ENCODE measurements at regions not wholly inside any gene's neighbourhood (a gene's known extent, or its start where the extent isn't known, plus 50 kb on each side); places are given as distances from the start of the nearest gene placed in this dataset.
"Not testable (repeated sequence)": the region's sequence is repeated elsewhere in the genome, so short reads cannot be mapped to it uniquely, and the experiment has no call there.

GRCh38 chr5:166596043-166596442 lies 1695.4 kb upstream of the WWC1 start:
- DNase-seq = no peak

GRCh38 chr5:166602271-166602670 lies 1689.2 kb upstream of the WWC1 start:
- no peak for DNase-seq

- no peak for DNase-seq
Observed at GRCh38 chr5:166617507-166617906, 1673.9 kb upstream of the WWC1 start.

DNA sequence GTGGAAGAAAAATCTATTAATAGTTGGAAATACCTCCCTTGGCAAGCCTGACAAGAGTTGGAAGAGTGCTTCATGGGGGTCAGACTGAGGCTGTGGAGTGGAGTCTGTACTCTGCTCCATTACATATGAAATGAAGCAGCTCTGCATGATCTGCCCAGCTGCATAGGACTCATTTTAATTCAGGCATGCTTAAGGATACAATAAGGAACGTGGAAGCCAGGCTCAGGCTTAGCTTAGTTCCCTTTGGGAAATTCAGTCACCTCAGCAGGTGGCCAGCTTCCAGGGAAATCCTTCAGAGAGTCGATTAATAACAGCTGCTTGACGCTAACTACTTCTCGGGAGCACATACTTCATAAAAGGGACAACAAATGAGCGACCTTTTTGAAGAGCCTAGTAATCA lies 1672.9 kb upstream of the WWC1 start:
- DNase-seq = no peak

GRCh38 chr5:166624573-166624972 lies 1666.9 kb upstream of the WWC1 start:
- no peak for DNase-seq

DNA sequence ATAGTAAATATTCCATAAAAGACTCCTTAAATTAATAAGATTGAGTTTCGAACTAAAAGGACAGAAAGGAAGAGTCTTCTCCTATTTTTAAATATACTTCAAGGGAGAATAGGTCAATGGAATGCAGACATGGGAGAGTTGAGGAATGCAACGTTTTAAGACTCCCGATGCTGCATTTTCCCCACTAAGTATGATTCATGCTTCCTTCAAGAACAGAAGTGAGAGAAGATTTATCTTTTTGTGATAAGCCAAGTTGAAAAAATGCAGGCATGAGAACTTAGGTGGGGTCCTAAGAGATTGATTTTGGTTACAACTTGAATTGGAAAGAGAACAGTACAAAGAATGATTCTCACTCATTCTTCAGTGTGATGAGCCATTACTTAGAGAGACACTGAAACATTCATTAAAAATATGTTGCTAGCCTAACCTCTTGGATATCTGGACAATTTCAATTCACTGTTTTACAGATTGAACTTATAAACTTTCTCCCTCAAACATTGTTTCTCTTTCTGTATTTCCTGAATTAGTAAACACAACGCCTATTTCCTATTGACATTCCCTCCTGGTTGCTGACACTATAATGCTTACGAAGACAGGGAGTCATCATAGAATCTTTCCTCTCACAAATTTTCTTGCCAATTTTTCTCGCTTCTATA lies 1666.1 kb upstream of the WWC1 start:
- no peak for DNase-seq

DNA sequence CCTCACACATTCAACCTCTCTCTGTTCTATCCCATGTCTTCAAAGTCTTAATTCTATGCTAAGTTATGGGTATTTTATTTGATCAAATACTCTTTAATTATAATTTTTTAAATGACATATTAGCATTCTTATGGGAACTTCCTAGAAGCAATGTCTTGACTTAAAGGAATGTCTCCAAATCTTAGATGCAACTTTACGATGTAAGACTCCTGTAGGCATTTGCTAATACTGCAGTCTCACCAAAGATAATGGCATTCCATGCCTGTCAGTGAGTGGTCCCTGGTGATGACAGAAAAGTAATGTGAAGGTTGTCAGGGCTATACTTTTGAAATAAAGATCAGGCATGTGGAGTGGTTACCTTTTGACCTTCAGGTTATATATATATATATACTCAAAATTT lies 1654.2 kb upstream of the WWC1 start:
- no peak for DNase-seq

DNA sequence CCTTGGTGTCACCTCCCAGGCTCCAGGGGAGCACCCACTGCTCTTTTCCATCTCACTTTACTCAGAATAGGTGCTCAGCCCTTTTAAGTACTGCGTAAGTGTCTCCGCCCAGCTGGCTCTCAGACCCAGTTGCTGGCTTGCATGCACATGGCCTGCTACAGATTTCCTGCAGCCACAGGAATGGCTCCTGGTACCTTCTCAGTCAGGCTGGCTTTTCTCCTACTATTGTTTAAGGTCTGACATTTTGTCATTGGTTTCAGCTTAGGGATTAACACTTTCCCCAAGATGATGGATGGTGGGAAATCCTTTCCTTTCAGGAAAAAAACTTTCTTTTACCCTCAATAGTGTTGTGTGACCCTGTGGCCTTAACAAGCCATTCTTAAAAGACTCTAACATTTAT lies 1652.3 kb upstream of the WWC1 start:
- no peak for DNase-seq

- not testable (repeated sequence) for DNase-seq
Observed at GRCh38 chr5:166640136-166640535, 1651.3 kb upstream of the WWC1 start.

DNA sequence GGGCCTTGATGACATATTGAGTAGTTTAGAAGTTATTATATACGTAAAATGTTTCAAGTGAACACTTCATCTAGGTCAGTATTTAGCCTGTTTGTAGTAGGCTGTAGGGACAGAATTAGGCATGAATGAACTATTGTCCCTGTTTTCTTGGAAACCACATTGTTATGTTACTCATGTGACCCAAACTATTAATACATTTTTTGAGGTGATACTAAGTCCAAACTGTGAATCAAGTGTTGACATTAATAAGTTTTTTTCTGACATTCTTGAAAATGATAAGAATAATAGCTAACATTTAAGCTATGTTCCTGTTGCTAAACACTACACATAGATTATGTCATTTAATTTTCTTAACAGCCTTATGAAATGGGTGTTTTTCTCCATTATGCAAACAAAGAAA lies 1642.7 kb upstream of the WWC1 start:
- DNase-seq = no peak

- DNase-seq = no peak
Observed at GRCh38 chr5:166649676-166650075, 1641.8 kb upstream of the WWC1 start.

- DNase-seq = no peak
Observed at GRCh38 chr5:166651234-166651633, 1640.2 kb upstream of the WWC1 start.

DNA sequence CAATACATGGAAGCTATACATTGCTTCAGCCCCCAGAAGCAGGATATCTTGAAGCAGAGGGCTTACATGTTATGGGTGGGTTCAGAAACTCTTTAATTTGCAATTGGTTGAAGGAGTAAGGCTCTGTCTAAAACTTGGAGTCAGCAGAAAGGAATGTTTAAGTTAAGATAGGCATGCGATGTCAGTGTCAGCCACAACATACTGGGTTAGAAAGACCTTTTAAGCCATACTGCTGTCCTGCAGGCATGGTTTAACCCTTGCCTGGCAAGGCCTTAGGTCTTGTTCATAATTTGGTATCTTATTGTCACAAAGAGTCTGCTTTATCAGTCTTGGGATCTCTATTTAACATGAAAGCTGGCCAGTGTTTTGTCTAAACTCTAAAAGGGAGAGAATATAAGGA lies 1619.6 kb upstream of the WWC1 start:
- no peak for DNase-seq

GRCh38 chr5:166672431-166672830 lies 1619.0 kb upstream of the WWC1 start:
- DNase-seq = no peak

DNA sequence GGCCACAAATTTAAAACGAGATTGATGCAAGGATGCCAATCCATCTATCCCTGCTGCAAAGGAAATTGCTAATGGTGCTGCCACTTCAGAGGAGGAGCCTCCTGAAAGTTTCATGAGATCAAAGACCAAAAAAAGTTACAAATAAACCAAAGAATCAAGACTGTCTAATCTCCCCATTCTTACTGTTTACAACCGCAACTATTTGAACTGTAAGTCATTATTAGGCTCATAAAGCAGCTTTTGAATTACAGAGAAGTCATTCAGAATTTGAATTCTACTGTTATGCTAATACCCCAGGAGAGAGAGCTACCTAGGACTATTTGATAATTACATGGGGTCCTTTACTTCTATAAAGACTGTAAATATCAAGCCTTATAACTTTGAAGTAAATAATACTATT lies 1613.6 kb upstream of the WWC1 start:
- DNase-seq = no peak

DNA sequence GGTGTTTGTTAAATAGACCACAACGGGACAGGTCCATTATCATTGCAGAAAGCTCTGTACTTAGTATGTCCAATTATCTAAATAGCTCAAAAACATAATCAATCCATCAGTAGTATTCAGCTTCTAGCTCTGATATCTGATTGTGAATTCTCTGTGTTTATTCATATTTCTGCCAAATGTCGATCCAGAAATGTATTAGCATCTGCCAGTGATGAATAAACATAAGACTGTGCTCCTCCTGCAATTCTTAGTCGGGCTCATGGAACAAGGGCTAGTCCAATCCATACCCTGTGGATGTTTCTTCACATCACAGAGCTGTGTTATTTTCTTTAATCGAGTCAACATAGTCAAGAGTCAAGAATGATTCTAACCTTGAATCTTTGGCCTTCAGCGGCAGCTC lies 1612.1 kb upstream of the WWC1 start:
- no peak for DNase-seq

GRCh38 chr5:166695326-166695725 lies 1596.1 kb upstream of the WWC1 start:
- DNase-seq = no peak

GRCh38 chr5:166708291-166708690 lies 1583.2 kb upstream of the WWC1 start:
- no peak for DNase-seq

DNA sequence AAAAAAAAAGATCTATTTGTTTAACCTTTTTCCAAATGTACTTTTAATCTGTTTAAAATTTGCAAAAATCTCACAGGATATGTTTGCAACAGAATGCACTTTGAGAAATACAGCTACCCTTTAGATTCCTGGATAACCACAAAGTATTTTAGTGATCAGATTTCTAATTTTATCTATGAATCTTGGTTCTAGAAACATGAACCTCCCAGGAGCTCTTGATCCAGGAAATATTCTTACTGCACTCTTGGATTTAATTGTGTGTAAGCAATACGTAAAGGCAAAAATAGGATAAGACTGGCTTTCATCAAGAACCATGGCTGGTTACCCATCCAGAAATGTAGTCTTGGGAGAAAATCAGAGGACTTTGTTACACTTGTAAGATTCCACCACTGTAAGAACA lies 1581.8 kb upstream of the WWC1 start:
- no peak for DNase-seq

DNA sequence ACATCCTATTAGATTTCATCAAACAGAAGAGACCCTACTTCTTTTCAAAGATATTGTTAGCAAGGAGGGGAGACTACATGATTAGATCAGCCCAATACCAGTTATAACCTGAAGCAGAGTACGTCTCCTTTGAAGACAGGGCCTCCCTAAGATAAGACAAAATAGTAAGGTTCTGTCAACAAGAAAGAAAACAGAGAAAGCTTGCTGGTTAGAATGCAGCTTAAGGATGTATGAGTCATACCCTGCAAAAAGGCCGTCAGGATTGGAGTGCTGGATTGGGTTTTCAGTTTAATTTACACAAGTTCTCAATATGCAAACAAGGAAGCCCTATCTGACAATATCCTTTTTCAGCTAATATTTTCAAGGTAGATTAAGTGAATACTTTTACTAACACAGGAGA lies 1581.2 kb upstream of the WWC1 start:
- DNase-seq = no peak

DNA sequence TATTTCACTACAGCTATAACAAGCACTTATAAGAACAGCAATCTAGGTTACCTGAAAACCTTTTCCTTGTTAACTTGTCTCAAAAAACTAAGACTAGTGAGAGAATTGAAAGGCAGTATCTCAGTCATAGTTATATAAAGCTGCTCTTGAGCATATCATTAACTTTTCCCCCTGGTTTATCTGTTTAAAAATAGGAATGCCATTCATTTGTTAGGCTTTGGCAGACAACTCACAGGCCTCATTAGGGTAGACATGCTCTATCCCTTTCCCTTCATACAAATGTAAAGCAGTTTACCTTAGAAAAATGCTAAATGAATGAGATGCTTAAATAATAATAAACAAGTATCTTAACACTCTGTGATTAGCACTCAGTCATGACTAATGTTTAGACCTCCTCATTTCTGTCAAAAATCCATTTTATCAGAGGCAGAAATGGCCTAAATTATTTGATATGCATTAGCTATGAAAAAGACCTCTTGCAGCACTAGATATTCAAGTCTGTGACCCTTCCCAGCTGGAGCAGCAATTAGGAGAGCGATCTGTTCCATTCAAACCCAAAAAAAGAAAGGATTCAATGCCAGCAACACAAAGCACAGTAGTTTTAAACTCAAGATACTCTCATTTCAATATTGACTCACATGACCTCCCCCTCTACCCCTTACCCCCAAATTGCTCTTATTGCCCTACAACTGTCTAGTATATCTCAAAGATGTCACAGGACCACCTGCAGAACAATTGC lies 1578.8 kb upstream of the WWC1 start:
- no peak for DNase-seq

GRCh38 chr5:166713295-166713694 lies 1578.2 kb upstream of the WWC1 start:
- no peak for DNase-seq

GRCh38 chr5:166716856-166717492 lies 1574.5 kb upstream of the WWC1 start:
- DNase-seq = no peak

DNA sequence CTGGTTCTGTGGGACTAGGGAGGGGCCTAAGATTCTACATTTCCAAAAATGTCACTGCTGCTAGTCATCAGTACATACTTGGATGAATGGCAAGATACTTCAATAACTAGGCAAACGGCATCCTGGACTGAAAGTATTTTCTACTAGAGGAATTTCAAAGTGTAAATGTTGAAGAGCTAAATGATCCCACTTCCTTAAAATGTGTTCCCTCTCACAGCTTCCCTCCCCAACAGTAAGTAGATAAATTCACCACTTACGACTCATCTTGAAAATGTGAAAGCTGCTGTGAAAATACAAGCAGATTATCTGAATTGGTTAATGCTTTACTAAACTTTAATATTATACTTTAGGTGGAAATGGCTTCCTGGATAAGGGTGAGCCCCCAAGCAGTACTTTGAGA lies 1571.5 kb upstream of the WWC1 start:
- DNase-seq = no peak

Data from T-helper 9 cell (primary cell).